PC-3 (cell line): ENCODE measurements at regions not wholly inside any gene's neighbourhood (a gene's known extent, or its start where the extent isn't known, plus 50 kb on each side); places are given as distances from the start of the nearest gene placed in this dataset.

Experiments used
- ATAC-seq: fragments of 200-7000 bp; cut with Tn5 transposase; 2 replicates; pipeline ENCODE4 v1.9.1; 2020; ENCODE audit warnings: mild to moderate bottlenecking, moderate library complexity
- BruUV-seq: library from RNA; stranded (reverse); fragments of 400-500 nt; replicated peaks from 2 replicates; lab custom pipeline; 2021; lab: Mats Ljungman, UMichigan
- CTCF ChIA-PET: fragments of 300-600 bp; sonication (Branson Sonifier 250); formaldehyde crosslinking; loops from one replicate; lab custom pipeline; 2022; ENCODE audit warnings: antibody characterized with exemption; lab: Charles Lee
- POLR2A ChIA-PET: fragments of 300-600 bp; sonication (Branson Sonifier 250); formaldehyde crosslinking; loops from one replicate; lab custom pipeline; 2022; ENCODE audit warnings: antibody characterized with exemption; ENCODE audit not compliant: unreplicated experiment; lab: Charles Lee
- DNase-seq: peaks from one replicate; pipeline ENCODE4 v3.0.0-alpha.2; 2015
- H2AFZ ChIP-seq: fragments of 300-600 bp; sonication (generic); 2 replicates; pipeline ENCODE4 v1.6.0; 2016; ENCODE audit warnings: antibody characterized with exemption, low read length
- H3F3A ChIP-seq: fragments of 300-600 bp; sonication (generic); one replicate; pipeline ENCODE4 v1.6.0; 2017; ENCODE audit warnings: antibody characterized with exemption, low read length, control low read depth, mild to moderate bottlenecking; ENCODE audit not compliant: unreplicated experiment
- H3K27ac ChIP-seq: fragments of 300-600 bp; sonication (generic); 2 replicates; pipeline ENCODE4 v1.5.1; 2016; ENCODE audit warnings: mild to moderate bottlenecking, low read length
- H3K27me3 ChIP-seq: fragments of 300-600 bp; sonication (generic); 2 replicates; pipeline ENCODE4 v1.6.1; 2016; ENCODE audit warnings: low read length, mixed read lengths
- H3K36me3 ChIP-seq: fragments of 300-600 bp; sonication (generic); 2 replicates; pipeline ENCODE4 v1.6.1; 2016; ENCODE audit warnings: low read depth, mixed run types, low read length, mixed read lengths
- H3K4me1 ChIP-seq: fragments of 300-600 bp; sonication (generic); 2 replicates; pipeline ENCODE4 v1.5.1; 2016; ENCODE audit warnings: low read length; ENCODE audit not compliant: insufficient read depth
- H3K4me2 ChIP-seq: fragments of 300-600 bp; sonication (generic); 2 replicates; pipeline ENCODE4 v1.6.0; 2016; ENCODE audit warnings: low read length
- H3K4me3 ChIP-seq: fragments of 300-600 bp; sonication (generic); 2 replicates; pipeline ENCODE4 v1.5.1; 2016; ENCODE audit warnings: mild to moderate bottlenecking, low read length, mixed read lengths
- H3K79me2 ChIP-seq: fragments of 300-600 bp; sonication (generic); 2 replicates; pipeline ENCODE4 v1.6.1; 2017; ENCODE audit warnings: low read length, mixed read lengths
- H3K9ac ChIP-seq: fragments of 300-600 bp; sonication (generic); 2 replicates; pipeline ENCODE4 v1.6.0; 2016; ENCODE audit warnings: mild to moderate bottlenecking, low read length
- H3K9me2 ChIP-seq: fragments of 300-600 bp; sonication (generic); replicated peaks from 2 replicates; pipeline ENCODE4 v1.6.1; 2016; ENCODE audit warnings: mixed run types, low read length, mixed read lengths
- H3K9me3 ChIP-seq: fragments of 300-600 bp; sonication (generic); 2 replicates; pipeline ENCODE4 v1.6.1; 2016; ENCODE audit warnings: low read length, mixed read lengths
- H4K20me1 ChIP-seq: fragments of 300-600 bp; sonication (generic); 2 replicates; pipeline ENCODE4 v1.6.1; 2016; ENCODE audit warnings: low read length, mixed read lengths
- EZH2 ChIP-seq: fragments of 300-600 bp; sonication (generic); IDR thresholded peaks from one replicate; pipeline ENCODE4 v1.6.1; 2017; ENCODE audit warnings: antibody characterized with exemption, mild to moderate bottlenecking, low read length; ENCODE audit not compliant: unreplicated experiment
- EZH2phosphoT487 ChIP-seq: fragments of 300-600 bp; sonication (generic); IDR thresholded peaks from 2 replicates; pipeline ENCODE4 v1.6.1; 2018; ENCODE audit warnings: mild to moderate bottlenecking, antibody characterized with exemption, low read length, borderline replicate concordance
- intact Hi-C: fragments of 100-400 bp; cut with micrococcal nuclease; formaldehyde crosslinking; loops from 2 replicates; pipeline ENCODE4 v1.9.0; 2023
- TF ChIP-seq, protein P1 (sequence below): fragments of 300-600 bp; sonication (generic); conservative IDR thresholded peaks from 2 replicates; pipeline ENCODE4 v1.5.1; 2017; ENCODE audit warnings: antibody characterized with exemption, low read depth, mild to moderate bottlenecking, low read length

DNA sequence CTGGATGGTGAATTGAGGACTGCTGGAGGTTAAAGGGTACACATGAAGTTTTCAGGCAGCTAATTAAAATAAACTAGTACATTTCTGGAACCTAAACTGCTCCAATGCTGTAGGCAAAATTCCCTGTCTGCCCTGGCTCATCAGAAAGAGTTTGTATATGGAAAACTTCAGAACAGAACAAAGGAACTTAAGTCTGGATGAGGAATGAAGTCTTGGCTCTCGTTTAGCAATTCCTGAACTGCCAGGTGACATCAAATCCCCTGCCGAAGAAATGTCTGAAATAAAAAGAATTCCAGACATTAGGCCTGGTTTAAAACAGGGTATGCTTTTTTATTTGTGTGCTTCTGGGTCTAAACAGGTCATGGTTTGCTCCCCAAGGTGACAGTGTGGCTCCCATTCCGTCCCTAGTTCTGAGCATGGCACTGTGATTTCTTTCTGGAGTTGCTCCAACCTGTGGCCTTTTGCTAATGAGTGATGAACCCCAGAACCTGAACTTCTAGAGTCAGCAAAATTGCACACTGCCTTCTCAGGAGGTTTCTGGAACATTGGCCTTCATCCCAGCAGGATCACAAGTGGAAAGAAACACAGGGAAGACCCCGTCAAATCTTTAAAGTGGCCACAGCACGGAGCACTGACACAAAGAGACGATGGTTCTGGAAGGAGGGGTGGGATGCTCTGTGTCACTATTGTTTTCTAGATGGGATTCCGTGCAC lies 129.4 kb upstream of the NAA20 start:
- CTCF ChIA-PET: no interaction called here
- H3K9me2 ChIP-seq: no peaks in the 10 kb centered on the region
- peak overlapping the region; percentile 70 for H3K4me2 ChIP-seq
- DNase-seq (no peak), ATAC-seq (no peak)
- H3K79me2 ChIP-seq: peaks cover 48% of the 10 kb centered on the region
- POLR2A ChIA-PET: interaction anchor here (0.7 kb wide), 2 partner anchors 70 to 130 kb away, joined by 3 to 6 read pairs; no protein-coding TSS in a partner anchor
- no peak overlapping the region for H2AFZ ChIP-seq
- TF ChIP-seq EZH2phosphoT487: no peak
- TF ChIP-seq, protein P1, sequence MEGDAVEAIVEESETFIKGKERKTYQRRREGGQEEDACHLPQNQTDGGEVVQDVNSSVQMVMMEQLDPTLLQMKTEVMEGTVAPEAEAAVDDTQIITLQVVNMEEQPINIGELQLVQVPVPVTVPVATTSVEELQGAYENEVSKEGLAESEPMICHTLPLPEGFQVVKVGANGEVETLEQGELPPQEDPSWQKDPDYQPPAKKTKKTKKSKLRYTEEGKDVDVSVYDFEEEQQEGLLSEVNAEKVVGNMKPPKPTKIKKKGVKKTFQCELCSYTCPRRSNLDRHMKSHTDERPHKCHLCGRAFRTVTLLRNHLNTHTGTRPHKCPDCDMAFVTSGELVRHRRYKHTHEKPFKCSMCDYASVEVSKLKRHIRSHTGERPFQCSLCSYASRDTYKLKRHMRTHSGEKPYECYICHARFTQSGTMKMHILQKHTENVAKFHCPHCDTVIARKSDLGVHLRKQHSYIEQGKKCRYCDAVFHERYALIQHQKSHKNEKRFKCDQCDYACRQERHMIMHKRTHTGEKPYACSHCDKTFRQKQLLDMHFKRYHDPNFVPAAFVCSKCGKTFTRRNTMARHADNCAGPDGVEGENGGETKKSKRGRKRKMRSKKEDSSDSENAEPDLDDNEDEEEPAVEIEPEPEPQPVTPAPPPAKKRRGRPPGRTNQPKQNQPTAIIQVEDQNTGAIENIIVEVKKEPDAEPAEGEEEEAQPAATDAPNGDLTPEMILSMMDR: no peak
- TF ChIP-seq EZH2: no peak
- H3K9ac ChIP-seq: peak overlapping the region; percentile 75
- no peaks in the 10 kb centered on the region for H3K9me3 ChIP-seq
- BruUV-seq: no TSS peak
- no peaks in the 10 kb centered on the region for H4K20me1 ChIP-seq
- peak overlapping the region; percentile 91 for H3K27ac ChIP-seq
- intact Hi-C loops: loop anchor here (5.0 kb wide), 2 partner anchors 105 to 195 kb away; no protein-coding TSS in a partner anchor
- peak overlapping the region; percentile 60 for H3K4me3 ChIP-seq
- H3K27me3 ChIP-seq: no peaks in the 10 kb centered on the region
- H3K36me3 ChIP-seq: 0 out of 2 replicates have a peak, but pooled peaks cover 6% of the 10 kb centered on the region
- H3K4me1 ChIP-seq: peaks cover 70% of the 10 kb centered on the region
- H3F3A ChIP-seq: peaks cover 18% of the 10 kb centered on the region

DNA sequence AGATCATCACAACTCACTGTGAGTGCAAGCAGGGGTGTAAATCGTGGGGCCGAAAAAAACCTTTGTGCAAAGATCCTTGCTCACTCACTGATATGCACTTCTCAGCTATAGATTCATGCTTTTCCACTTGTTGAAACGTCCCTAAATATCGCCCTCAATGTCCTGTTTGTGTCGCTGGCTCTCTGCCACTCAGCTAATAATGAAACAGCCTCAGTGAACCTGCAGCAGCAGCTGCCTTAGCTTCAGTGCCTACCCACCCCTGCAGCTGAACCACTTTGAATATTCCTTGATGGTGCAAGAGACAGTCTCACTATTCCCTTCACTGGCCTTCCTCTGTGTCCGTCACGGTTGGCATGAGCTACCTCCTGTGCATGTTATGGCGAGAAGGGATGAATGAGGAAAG lies 128.9 kb upstream of the NAA20 start:
- no peaks in the 10 kb centered on the region for H3K9me3 ChIP-seq
- intact Hi-C loops: loop anchor here (5.0 kb wide), 2 partner anchors 104 to 196 kb away; no protein-coding TSS in a partner anchor
- POLR2A ChIA-PET: interaction anchor here (0.7 kb wide), 1 partner anchor 71 kb away, joined by 3 read pairs; no protein-coding TSS in a partner anchor
- no TSS peak for BruUV-seq
- no peak overlapping the region for H2AFZ ChIP-seq
- peak overlapping the region; percentile 60 for H3K4me3 ChIP-seq
- H3K27ac ChIP-seq: peak overlapping the region; percentile 91
- peak overlapping the region; percentile 70 for H3K4me2 ChIP-seq
- H4K20me1 ChIP-seq: no peaks in the 10 kb centered on the region
- peaks cover 70% of the 10 kb centered on the region for H3K4me1 ChIP-seq
- DNase-seq: no peak
- ATAC-seq: no peak
- TF ChIP-seq, protein P1: no peak
- TF ChIP-seq EZH2phosphoT487: no peak
- no peak for TF ChIP-seq EZH2
- CTCF ChIA-PET: interaction anchor here (0.8 kb wide), 1 partner anchor 106 kb away, joined by 3 read pairs; no protein-coding TSS in a partner anchor
- 0 out of 2 replicates have a peak, but pooled peaks cover 12% of the 10 kb centered on the region for H3K36me3 ChIP-seq
- H3K79me2 ChIP-seq: peaks cover 48% of the 10 kb centered on the region
- peak overlapping the region; percentile 75 for H3K9ac ChIP-seq
- peaks cover 18% of the 10 kb centered on the region for H3F3A ChIP-seq
- H3K27me3 ChIP-seq: no peaks in the 10 kb centered on the region
- no peaks in the 10 kb centered on the region for H3K9me2 ChIP-seq
